MCF 10A (cell line): ENCODE measurements at regions not wholly inside any gene's neighbourhood (a gene's known extent, or its start where the extent isn't known, plus 50 kb on each side); places are given as distances from the start of the nearest gene placed in this dataset.

Experiments used
- BruUV-seq: library from RNA; stranded (reverse); fragments of 400-500 nt; replicated peaks from 2 replicates; lab custom pipeline; 2021; lab: Mats Ljungman, UMichigan
- CTCF ChIA-PET: fragments of 300-600 bp; sonication (Branson Sonifier 250); formaldehyde crosslinking; extraction: SDS; loops from one replicate; lab custom pipeline; 2021; ENCODE audit warnings: antibody characterized with exemption, inconsistent platforms; lab: Yijun Ruan, JAX
- POLR2A ChIA-PET: fragments of 300-600, 350-650 bp; sonication (Branson Sonifier 250); formaldehyde crosslinking; extraction: SDS; loops from one replicate; lab custom pipeline; 2020; ENCODE audit warnings: antibody characterized with exemption, inconsistent platforms; lab: Yijun Ruan, JAX
- DNase-seq: peaks from one replicate; pipeline ENCODE4 v3.0.0-alpha.2; 2018; ENCODE audit not compliant: unreplicated experiment
- H3K27ac Mint-ChIP-seq: one replicate; pipeline ENCODE4 v1.8.0; 2022; ENCODE audit warnings: mild to moderate bottlenecking, low read depth, mixed read lengths; ENCODE audit not compliant: unreplicated experiment
- H3K27me3 Mint-ChIP-seq: one replicate; pipeline ENCODE4 v1.8.0; 2022; ENCODE audit warnings: mixed read lengths; ENCODE audit not compliant: insufficient read depth, unreplicated experiment
- H3K36me3 Mint-ChIP-seq: one replicate; pipeline ENCODE4 v1.8.0; 2022; ENCODE audit warnings: mild to moderate bottlenecking, moderate library complexity, mixed read lengths; ENCODE audit not compliant: insufficient read depth, unreplicated experiment
- H3K4me1 Mint-ChIP-seq: one replicate; pipeline ENCODE4 v1.8.0; 2022; ENCODE audit warnings: mixed read lengths; ENCODE audit not compliant: insufficient read depth, unreplicated experiment
- H3K4me3 Mint-ChIP-seq: one replicate; pipeline ENCODE4 v1.8.0; 2022; ENCODE audit warnings: mild to moderate bottlenecking, moderate library complexity, mixed read lengths; ENCODE audit not compliant: unreplicated experiment
- H3K9me3 Mint-ChIP-seq: one replicate; pipeline ENCODE4 v1.8.0; 2022; ENCODE audit warnings: mixed read lengths; ENCODE audit not compliant: unreplicated experiment
- intact Hi-C: fragments of 100-400 bp; cut with micrococcal nuclease; formaldehyde crosslinking; loops from 2 replicates; pipeline ENCODE4 v1.14.1; 2022
- TF ChIP-seq, protein P1 (sequence below): fragments of 200-600 bp; IDR thresholded peaks from one replicate; pipeline ENCODE4 v1.8.0; 2022; ENCODE audit warnings: antibody characterized with exemption, mild to moderate bottlenecking; ENCODE audit not compliant: unreplicated experiment

DNA sequence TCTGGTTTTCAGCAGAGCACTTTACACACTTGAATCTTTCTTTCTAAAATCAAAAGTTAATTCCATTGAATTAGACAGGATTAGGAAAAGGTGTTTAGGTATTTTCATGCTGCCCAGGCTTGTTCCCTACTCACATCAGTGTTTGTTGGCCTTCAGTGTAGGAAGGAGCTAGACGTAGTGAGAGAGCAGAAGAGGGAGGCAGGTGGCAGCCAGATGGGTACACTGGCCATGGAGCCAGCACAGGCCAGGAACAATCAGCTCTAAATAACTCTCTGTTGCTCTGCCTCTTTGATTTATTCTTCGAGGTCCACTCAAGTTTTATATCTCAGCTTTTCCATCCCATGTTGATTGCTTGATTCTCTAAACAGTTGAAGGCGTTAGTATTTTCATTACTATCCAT, 529.6 kb downstream of the PSAT1 start:
- H3K4me3 Mint-ChIP-seq, result no peak overlapping the region
- DNase-seq, result no peak
- no peaks in the 10 kb centered on the region for H3K36me3 Mint-ChIP-seq
- BruUV-seq, result no TSS peak
- H3K9me3 Mint-ChIP-seq, result no peaks in the 10 kb centered on the region
- no peak overlapping the region for H3K27ac Mint-ChIP-seq
- intact Hi-C loops, result loop anchor here (10.0 kb wide), 1 partner anchor 198 kb away; no protein-coding TSS in a partner anchor
- no peaks in the 10 kb centered on the region for H3K27me3 Mint-ChIP-seq
- ChIA-PET POLR2A (no interaction called here), CTCF (interaction anchor here (0.6 to 0.7 kb wide), 2 partner anchors 205 to 218 kb away, joined by 3 read pairs; no protein-coding TSS in a partner anchor)
- TF ChIP-seq, protein P1, sequence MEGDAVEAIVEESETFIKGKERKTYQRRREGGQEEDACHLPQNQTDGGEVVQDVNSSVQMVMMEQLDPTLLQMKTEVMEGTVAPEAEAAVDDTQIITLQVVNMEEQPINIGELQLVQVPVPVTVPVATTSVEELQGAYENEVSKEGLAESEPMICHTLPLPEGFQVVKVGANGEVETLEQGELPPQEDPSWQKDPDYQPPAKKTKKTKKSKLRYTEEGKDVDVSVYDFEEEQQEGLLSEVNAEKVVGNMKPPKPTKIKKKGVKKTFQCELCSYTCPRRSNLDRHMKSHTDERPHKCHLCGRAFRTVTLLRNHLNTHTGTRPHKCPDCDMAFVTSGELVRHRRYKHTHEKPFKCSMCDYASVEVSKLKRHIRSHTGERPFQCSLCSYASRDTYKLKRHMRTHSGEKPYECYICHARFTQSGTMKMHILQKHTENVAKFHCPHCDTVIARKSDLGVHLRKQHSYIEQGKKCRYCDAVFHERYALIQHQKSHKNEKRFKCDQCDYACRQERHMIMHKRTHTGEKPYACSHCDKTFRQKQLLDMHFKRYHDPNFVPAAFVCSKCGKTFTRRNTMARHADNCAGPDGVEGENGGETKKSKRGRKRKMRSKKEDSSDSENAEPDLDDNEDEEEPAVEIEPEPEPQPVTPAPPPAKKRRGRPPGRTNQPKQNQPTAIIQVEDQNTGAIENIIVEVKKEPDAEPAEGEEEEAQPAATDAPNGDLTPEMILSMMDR, result no peak
- no peaks in the 10 kb centered on the region for H3K4me1 Mint-ChIP-seq

DNA sequence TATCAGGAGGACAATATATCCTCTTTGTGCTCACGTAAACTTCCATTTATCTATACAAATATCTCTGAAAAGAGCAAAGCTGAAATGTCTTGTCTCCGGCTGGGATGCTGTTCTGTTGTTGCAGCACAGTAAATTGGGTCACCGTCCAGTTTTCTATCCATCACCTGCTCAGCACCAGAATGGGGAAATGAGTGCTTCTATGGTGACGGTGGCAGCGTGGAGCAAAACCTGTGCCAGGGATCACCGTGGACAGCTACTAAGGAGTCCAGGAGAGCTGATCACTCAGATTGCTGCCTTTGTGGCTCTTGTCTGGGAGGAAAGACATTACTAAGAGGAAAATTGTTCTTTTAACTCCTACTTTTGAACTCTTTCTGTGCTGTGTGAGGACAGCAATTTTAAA, 531.6 kb downstream of the PSAT1 start:
- intact Hi-C loops, result loop anchor here (10.0 kb wide), 1 partner anchor 196 kb away; no protein-coding TSS in a partner anchor
- no peaks in the 10 kb centered on the region for H3K27me3 Mint-ChIP-seq
- no peak for DNase-seq
- ChIA-PET POLR2A (no interaction called here), CTCF (no interaction called here)
- no peak overlapping the region for H3K4me3 Mint-ChIP-seq
- H3K4me1 Mint-ChIP-seq, result no peaks in the 10 kb centered on the region
- no peak overlapping the region for H3K27ac Mint-ChIP-seq
- BruUV-seq, result no TSS peak
- TF ChIP-seq, protein P1, result no peak
- no peaks in the 10 kb centered on the region for H3K9me3 Mint-ChIP-seq
- H3K36me3 Mint-ChIP-seq, result no peaks in the 10 kb centered on the region

DNA sequence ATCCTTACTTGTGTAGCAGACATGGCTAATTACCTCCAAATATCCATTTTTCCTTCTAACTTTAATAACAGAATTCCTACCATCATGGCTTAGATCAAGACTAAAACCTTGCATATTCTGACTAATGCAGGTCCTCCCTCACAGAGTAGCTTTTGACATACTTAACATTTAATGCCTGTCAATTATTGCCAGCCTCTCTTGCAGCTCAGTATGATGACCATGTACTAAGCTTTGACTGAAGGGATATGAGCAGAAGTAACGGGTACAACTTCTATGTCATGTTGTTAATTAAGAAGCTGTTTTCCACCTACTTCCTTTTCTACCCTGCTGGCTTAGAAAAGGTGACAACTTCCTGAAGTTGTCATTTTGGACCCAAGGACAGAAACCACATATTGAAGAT, 533.4 kb downstream of the PSAT1 start:
- H3K27ac Mint-ChIP-seq, result no peak overlapping the region
- H3K36me3 Mint-ChIP-seq, result no peaks in the 10 kb centered on the region
- intact Hi-C loops, result no loop called here
- H3K4me1 Mint-ChIP-seq, result no peaks in the 10 kb centered on the region
- no peak for DNase-seq
- no peak overlapping the region for H3K4me3 Mint-ChIP-seq
- TF ChIP-seq, protein P1, result no peak
- H3K9me3 Mint-ChIP-seq, result no peaks in the 10 kb centered on the region
- no TSS peak for BruUV-seq
- CTCF ChIA-PET, result no interaction called here
- no peaks in the 10 kb centered on the region for H3K27me3 Mint-ChIP-seq
- POLR2A ChIA-PET, result no interaction called here

DNA sequence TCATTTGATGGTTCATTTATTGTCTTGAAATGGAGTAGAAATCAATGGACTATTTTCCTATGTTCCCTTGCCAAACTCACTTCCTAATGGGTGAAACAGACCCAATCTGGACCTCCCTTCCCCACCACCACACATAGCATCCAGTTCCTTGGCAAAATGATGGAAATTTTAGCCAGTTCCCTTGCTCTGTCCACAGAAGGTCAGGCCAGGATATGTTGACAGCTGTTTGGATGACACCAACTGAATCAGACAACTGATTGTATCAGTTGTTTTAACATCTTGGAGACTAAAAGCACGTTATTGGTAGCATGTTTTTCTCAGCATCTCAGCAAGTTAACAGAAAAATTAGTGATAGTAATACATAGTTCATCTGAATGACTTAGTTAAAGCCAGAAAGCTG, 534.8 kb downstream of the PSAT1 start:
- TF ChIP-seq, protein P1, result no peak
- Mint-ChIP-seq H3K27me3 (no peaks in the 10 kb centered on the region), H3K4me3 (no peak overlapping the region), H3K36me3 (no peaks in the 10 kb centered on the region), H3K9me3 (no peaks in the 10 kb centered on the region), H3K4me1 (no peaks in the 10 kb centered on the region), H3K27ac (no peak overlapping the region)
- intact Hi-C loops, result no loop called here
- BruUV-seq, result no TSS peak
- ChIA-PET POLR2A (no interaction called here), CTCF (no interaction called here)
- no peak for DNase-seq
